HG03108 (cell line): ENCODE measurements at regions not wholly inside any gene's neighbourhood (a gene's known extent, or its start where the extent isn't known, plus 50 kb on each side); places are given as distances from the start of the nearest gene placed in this dataset.
"Not testable (repeated sequence)": the region's sequence is repeated elsewhere in the genome, so short reads cannot be mapped to it uniquely, and the experiment has no call there.

Experiments used
- ATAC-seq: cut with Tn5 transposase; IDR thresholded peaks from one replicate; pipeline ENCODE4 v1.9.1; 2021; ENCODE audit warnings: moderate library complexity; ENCODE audit not compliant: unreplicated experiment

GRCh38 chr11:121907379-121907778 lies 208.6 kb downstream of the BLID start:
- no peak for ATAC-seq

- ATAC-seq: no peak
Observed at GRCh38 chr11:121904148-121904547, 211.9 kb downstream of the BLID start.

- ATAC-seq: no peak
Observed at GRCh38 chr11:121901886-121902285, 214.1 kb downstream of the BLID start.

- ATAC-seq: not testable (repeated sequence)
Observed at GRCh38 chr11:121901417-121901816, 214.6 kb downstream of the BLID start.

- ATAC-seq: no peak
Observed at GRCh38 chr11:121899520-121899919, 216.5 kb downstream of the BLID start.

- no peak for ATAC-seq
Observed at GRCh38 chr11:121898903-121899302, 217.1 kb downstream of the BLID start.

GRCh38 chr11:121895919-121896318 lies 220.1 kb downstream of the BLID start:
- ATAC-seq: no peak

GRCh38 chr11:121894581-121894980 lies 221.4 kb downstream of the BLID start:
- ATAC-seq: no peak

- no peak for ATAC-seq
Observed at GRCh38 chr11:121892863-121893262, 223.2 kb downstream of the BLID start.

- ATAC-seq: no peak
Observed at GRCh38 chr11:121892131-121892681, 223.8 kb downstream of the BLID start.

GRCh38 chr11:121890946-121891515 lies 225.0 kb downstream of the BLID start:
- ATAC-seq: no peak

GRCh38 chr11:121890377-121890776 lies 225.6 kb downstream of the BLID start:
- ATAC-seq: no peak

GRCh38 chr11:121889931-121890330 lies 226.1 kb downstream of the BLID start:
- no peak for ATAC-seq

- ATAC-seq: no peak
Observed at GRCh38 chr11:121889186-121889585, 226.8 kb downstream of the BLID start.

GRCh38 chr11:121887976-121888557 lies 227.9 kb downstream of the BLID start:
- ATAC-seq: no peak

GRCh38 chr11:121887569-121887968 lies 228.4 kb downstream of the BLID start:
- ATAC-seq: no peak

GRCh38 chr11:121886996-121887395 lies 229.0 kb downstream of the BLID start:
- no peak for ATAC-seq

GRCh38 chr11:121886005-121886734 lies 229.8 kb downstream of the BLID start:
- ATAC-seq: no peak

GRCh38 chr11:121884626-121885025 lies 231.4 kb downstream of the BLID start:
- ATAC-seq: no peak

- no peak for ATAC-seq
Observed at GRCh38 chr11:121881806-121882205, 234.2 kb downstream of the BLID start.

- ATAC-seq: no peak
Observed at GRCh38 chr11:121877152-121877551, 238.9 kb downstream of the BLID start.

GRCh38 chr11:121873766-121874165 lies 242.2 kb downstream of the BLID start:
- ATAC-seq: no peak
